Uterus (tissue), 2 donors: ENCODE measurements at regions not wholly inside any gene's neighbourhood (a gene's known extent, or its start where the extent isn't known, plus 50 kb on each side); places are given as distances from the start of the nearest gene placed in this dataset.

Source experiments
- CTCF ChIP-seq, 4 experiments: fragments of 200-600 bp in 2 of 4; fragments of 450-650 bp in 2 of 4; sonication (generic) in 2 of 4; IDR thresholded peaks; one replicate each; pipeline ENCODE4 v1.5.1; 2016 to 2019; ENCODE audit warnings: antibody characterized with exemption in 4 of 4, mild to moderate bottlenecking in 2 of 4, moderate library complexity in 1 of 4
- POLR2A ChIP-seq, 2 donors: fragments of 450-650 bp; IDR thresholded peaks; one replicate each; pipeline ENCODE4 v1.6.1; 2016; ENCODE audit warnings: antibody characterized with exemption in 2 of 2, mild to moderate bottlenecking in 1 of 2, moderate library complexity in 1 of 2

GRCh38 chr4:53937918-53938317, 126.5 kb downstream of the CHIC2 start:
- TF ChIP-seq CTCF (IDR thresholded peaks at IDR 0.05): no peak
- no peak for TF ChIP-seq POLR2A (IDR thresholded peaks at IDR 0.05)
